Subcutaneous abdominal adipose tissue (tissue), 5 donors: ENCODE measurements at regions not wholly inside any gene's neighbourhood (a gene's known extent, or its start where the extent isn't known, plus 50 kb on each side); places are given as distances from the start of the nearest gene placed in this dataset.
A peak's percentile ranks its signal among the peaks of the same experiment; 100 is the strongest.

Experiments
- H3K27ac ChIP-seq: one replicate; pipeline ENCODE4 v1.7.0; 2013; ENCODE audit warnings: low read depth, mild to moderate bottlenecking, inconsistent platforms, low read length, moderate library complexity
- H3K27me3 ChIP-seq, 5 donors: one replicate each; pipeline ENCODE4 v1.7.0; 2013; ENCODE audit warnings: low read length in 5 of 5, inconsistent platforms in 1 of 5; ENCODE audit not compliant: control insufficient read depth in 5 of 5, insufficient read depth in 4 of 5
- H3K36me3 ChIP-seq, 5 donors: one replicate each; pipeline ENCODE4 v1.7.0; 2013; ENCODE audit warnings: low read length in 5 of 5; ENCODE audit not compliant: control insufficient read depth in 5 of 5, insufficient read depth in 5 of 5
- H3K4me1 ChIP-seq, 5 donors: one replicate each; pipeline ENCODE4 v1.7.0; 2013; ENCODE audit warnings: low read length in 5 of 5, mild to moderate bottlenecking in 3 of 5, moderate library complexity in 1 of 5; ENCODE audit not compliant: control insufficient read depth in 5 of 5, insufficient read depth in 5 of 5
- H3K4me3 ChIP-seq, 5 donors: one replicate each; pipeline ENCODE4 v1.7.0; 2013; ENCODE audit warnings: low read length in 5 of 5, low read depth in 1 of 5
- H3K9ac ChIP-seq, 5 donors: one replicate each; pipeline ENCODE4 v1.7.0; 2013; ENCODE audit warnings: low read length in 5 of 5, mild to moderate bottlenecking in 4 of 5, moderate library complexity in 3 of 5
- H3K9me3 ChIP-seq, 5 donors: one replicate each; pipeline ENCODE4 v1.7.0; 2013; ENCODE audit warnings: low read length in 5 of 5; ENCODE audit not compliant: control insufficient read depth in 5 of 5
- donor health status: healthy.
- donor health status: healthy.
- donor health status: healthy.
- donor health status: healthy.
- donor health status: healthy.

- Histone ChIP-seq H3K4me1 (no peaks in the 10 kb centered on the region), H3K9me3 (peaks cover 21 to 73% (median 58%) of the 10 kb centered on the region in 5 donors), H3K36me3 (peaks cover 0 to 4% (median 0%) of the 10 kb centered on the region in 5 donors), H3K9ac (no peak overlapping the region), H3K4me3 (peak overlapping the region in 1 of 5 donors; percentile 11), H3K27me3 (no peaks in the 10 kb centered on the region), H3K27ac (no peak overlapping the region)
Measured at GRCh38 chr19:27529158-27529557, 1683.8 kb downstream of the UQCRFS1 start.

GRCh38 chr19:27522223-27522622, 1690.7 kb downstream of the UQCRFS1 start:
- Histone ChIP-seq H3K4me3 (no peak overlapping the region), H3K9me3 (peaks cover 5 to 50% (median 23%) of the 10 kb centered on the region in 5 donors), H3K4me1 (no peaks in the 10 kb centered on the region), H3K27ac (no peak overlapping the region), H3K36me3 (no peaks in the 10 kb centered on the region), H3K27me3 (no peaks in the 10 kb centered on the region), H3K9ac (no peak overlapping the region)
